SU-DHL-6 (cell line): ENCODE measurements at regions not wholly inside any gene's neighbourhood (a gene's known extent, or its start where the extent isn't known, plus 50 kb on each side); places are given as distances from the start of the nearest gene placed in this dataset.
"Not testable (repeated sequence)": the region's sequence is repeated elsewhere in the genome, so short reads cannot be mapped to it uniquely, and the experiment has no call there.

Experiments used
- H2AFZ ChIP-seq: fragments of 200-600 bp; sonication (generic); 2 replicates; pipeline ENCODE4 v1.6.1; 2014; ENCODE audit warnings: low read depth, mild to moderate bottlenecking, moderate library complexity, mixed read lengths, antibody characterized with exemption, low read length; ENCODE audit not compliant: severe bottlenecking
- H3F3A ChIP-seq: fragments of 200-600 bp; shearing (Covaris generic); 2 replicates; pipeline ENCODE4 v1.6.0; 2016; ENCODE audit warnings: antibody characterized with exemption, mild to moderate bottlenecking; ENCODE audit not compliant: insufficient read depth
- H3K27ac ChIP-seq: fragments of 200-600 bp; sonication (generic); 2 replicates; pipeline ENCODE4 v1.5.1; 2016; ENCODE audit warnings: low read depth, mild to moderate bottlenecking, low read length, moderate library complexity, mixed read lengths
- H3K27me3 ChIP-seq: fragments of 200-600 bp; sonication (generic), shearing (Covaris generic); 2 replicates; pipeline ENCODE4 v1.6.0; 2014; ENCODE audit warnings: mild to moderate bottlenecking, low read length
- H3K36me3 ChIP-seq: fragments of 200-600 bp; sonication (generic); 2 replicates; pipeline ENCODE4 v1.6.1; 2014; ENCODE audit warnings: mild to moderate bottlenecking, low read length, mixed read lengths
- H3K4me2 ChIP-seq: fragments of 300-600, 200-600 bp; shearing (Covaris generic), sonication (generic); 2 replicates; pipeline ENCODE4 v1.6.0; 2014; ENCODE audit warnings: low read length, low read depth, mild to moderate bottlenecking; ENCODE audit not compliant: poor library complexity, severe bottlenecking
- H3K4me3 ChIP-seq: fragments of 200-600 bp; sonication (generic); 2 replicates; pipeline ENCODE4 v1.5.1; 2014; ENCODE audit warnings: antibody characterized with exemption, low read length, mild to moderate bottlenecking, mixed read lengths; ENCODE audit not compliant: insufficient read depth, poor library complexity, severe bottlenecking
- H3K79me2 ChIP-seq: fragments of 200-600 bp; sonication (generic); 2 replicates; pipeline ENCODE4 v1.6.1; 2014; ENCODE audit warnings: mild to moderate bottlenecking, low read length, moderate library complexity; ENCODE audit not compliant: insufficient read depth
- H3K9ac ChIP-seq: fragments of 200-600 bp; sonication (generic); 2 replicates; pipeline ENCODE4 v1.7.0; 2014; ENCODE audit warnings: mild to moderate bottlenecking, low read length
- H3K9me2 ChIP-seq: fragments of 200-600 bp; sonication (generic); replicated peaks from 2 replicates; pipeline ENCODE4 v1.6.1; 2014; ENCODE audit warnings: low read length; ENCODE audit not compliant: insufficient read depth
- H3K9me3 ChIP-seq: fragments of 200-600 bp; sonication (generic); 2 replicates; pipeline ENCODE4 v1.6.1; 2014; ENCODE audit warnings: low read length, mixed read lengths; ENCODE audit not compliant: insufficient read depth
- H4K20me1 ChIP-seq: fragments of 200-600 bp; sonication (generic); 2 replicates; pipeline ENCODE4 v1.6.1; 2014; ENCODE audit warnings: low read depth, mild to moderate bottlenecking, antibody characterized with exemption, low read length, moderate library complexity, mixed read lengths
- EZH2phosphoT487 ChIP-seq: fragments of 200-600 bp; sonication (generic), shearing (Covaris generic); conservative IDR thresholded peaks from 2 replicates; pipeline ENCODE4 v1.6.1; 2018; ENCODE audit warnings: mild to moderate bottlenecking, antibody characterized with exemption, low read length, moderate library complexity, mixed read lengths
- TF ChIP-seq, protein P1 (sequence below): fragments of 200-600 bp; sonication (generic); IDR thresholded peaks from one replicate; pipeline ENCODE4 v1.5.1; 2017; ENCODE audit warnings: antibody characterized with exemption, mild to moderate bottlenecking, low read length, moderate library complexity; ENCODE audit not compliant: insufficient read depth, poor library complexity, severe bottlenecking

DNA sequence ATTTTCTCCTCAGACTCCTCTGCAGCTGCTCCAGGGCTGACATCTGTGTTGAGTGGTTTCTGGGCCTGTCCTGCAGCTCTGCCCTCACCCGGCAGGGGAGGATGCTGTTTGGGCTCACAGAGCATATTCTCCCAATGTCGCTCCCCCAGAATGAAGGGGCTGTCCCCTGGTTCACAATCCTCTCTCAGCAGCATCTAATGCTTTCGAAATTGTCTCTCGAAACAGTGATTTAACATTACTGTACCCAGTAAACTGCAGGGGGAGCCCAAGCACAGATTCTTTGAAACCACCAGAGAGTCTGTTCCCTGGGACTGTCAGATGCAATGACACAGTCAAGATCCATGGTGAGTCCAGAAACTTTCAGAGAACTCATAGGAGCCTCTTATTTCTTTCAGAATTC lies 1135.2 kb downstream of the TMEM121 start:
- not testable (repeated sequence) for H4K20me1 ChIP-seq, H2AFZ ChIP-seq, H3K27me3 ChIP-seq, H3K79me2 ChIP-seq, H3K27ac ChIP-seq, H3K4me3 ChIP-seq, H3K9me2 ChIP-seq, H3K36me3 ChIP-seq, H3K4me2 ChIP-seq, H3K9ac ChIP-seq
- TF ChIP-seq, protein P1, sequence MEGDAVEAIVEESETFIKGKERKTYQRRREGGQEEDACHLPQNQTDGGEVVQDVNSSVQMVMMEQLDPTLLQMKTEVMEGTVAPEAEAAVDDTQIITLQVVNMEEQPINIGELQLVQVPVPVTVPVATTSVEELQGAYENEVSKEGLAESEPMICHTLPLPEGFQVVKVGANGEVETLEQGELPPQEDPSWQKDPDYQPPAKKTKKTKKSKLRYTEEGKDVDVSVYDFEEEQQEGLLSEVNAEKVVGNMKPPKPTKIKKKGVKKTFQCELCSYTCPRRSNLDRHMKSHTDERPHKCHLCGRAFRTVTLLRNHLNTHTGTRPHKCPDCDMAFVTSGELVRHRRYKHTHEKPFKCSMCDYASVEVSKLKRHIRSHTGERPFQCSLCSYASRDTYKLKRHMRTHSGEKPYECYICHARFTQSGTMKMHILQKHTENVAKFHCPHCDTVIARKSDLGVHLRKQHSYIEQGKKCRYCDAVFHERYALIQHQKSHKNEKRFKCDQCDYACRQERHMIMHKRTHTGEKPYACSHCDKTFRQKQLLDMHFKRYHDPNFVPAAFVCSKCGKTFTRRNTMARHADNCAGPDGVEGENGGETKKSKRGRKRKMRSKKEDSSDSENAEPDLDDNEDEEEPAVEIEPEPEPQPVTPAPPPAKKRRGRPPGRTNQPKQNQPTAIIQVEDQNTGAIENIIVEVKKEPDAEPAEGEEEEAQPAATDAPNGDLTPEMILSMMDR = peak; percentile 48
- Histone ChIP-seq H3F3A (peaks cover 23% of the 10 kb centered on the region), H3K9me3 (peaks cover 20% of the 10 kb centered on the region)

DNA sequence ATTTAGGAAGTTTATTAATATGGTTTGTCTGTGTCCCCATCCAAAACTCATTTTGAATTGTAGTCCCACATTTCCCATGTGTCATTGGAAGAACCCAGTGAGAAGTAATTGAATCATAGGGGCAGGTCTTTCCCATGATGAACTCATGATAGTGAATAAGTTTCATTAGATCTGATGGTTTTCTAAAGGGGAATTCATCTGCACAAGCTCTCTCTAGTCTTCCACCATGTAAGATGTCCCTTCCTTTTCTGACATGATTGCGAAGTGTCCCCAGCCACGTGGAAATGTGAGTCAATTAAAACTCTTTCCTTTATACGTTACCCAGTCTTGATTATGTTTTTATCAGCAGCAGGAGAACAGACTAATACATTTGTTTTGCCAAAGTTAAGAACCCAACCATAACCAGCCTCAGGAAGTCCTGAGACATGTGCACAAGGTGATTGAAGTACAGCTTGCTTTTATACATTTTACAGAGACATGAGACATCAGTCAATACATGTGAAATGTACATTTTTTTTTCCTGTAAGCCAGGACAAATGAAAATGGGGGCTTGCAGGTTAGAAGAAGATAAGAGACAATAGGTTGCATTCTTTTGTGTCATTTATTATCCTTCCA lies 1136.7 kb downstream of the TMEM121 start:
- Histone ChIP-seq H3K27me3 (0 out of 2 replicates have a peak, but pooled peaks cover 8% of the 10 kb centered on the region), H4K20me1 (no peaks in the 10 kb centered on the region), H3K9me2 (no peaks in the 10 kb centered on the region), H3K9ac (no peak overlapping the region), H3K4me2 (no peak overlapping the region), H3K27ac (no peak overlapping the region), H3K79me2 (no peaks in the 10 kb centered on the region), H2AFZ (no peak overlapping the region), H3K36me3 (no peaks in the 10 kb centered on the region), H3F3A (peaks cover 23% of the 10 kb centered on the region), H3K9me3 (peaks cover 20% of the 10 kb centered on the region), H3K4me3 (no peak overlapping the region)
- TF ChIP-seq EZH2phosphoT487 = no peak
- TF ChIP-seq, protein P1 = no peak

DNA sequence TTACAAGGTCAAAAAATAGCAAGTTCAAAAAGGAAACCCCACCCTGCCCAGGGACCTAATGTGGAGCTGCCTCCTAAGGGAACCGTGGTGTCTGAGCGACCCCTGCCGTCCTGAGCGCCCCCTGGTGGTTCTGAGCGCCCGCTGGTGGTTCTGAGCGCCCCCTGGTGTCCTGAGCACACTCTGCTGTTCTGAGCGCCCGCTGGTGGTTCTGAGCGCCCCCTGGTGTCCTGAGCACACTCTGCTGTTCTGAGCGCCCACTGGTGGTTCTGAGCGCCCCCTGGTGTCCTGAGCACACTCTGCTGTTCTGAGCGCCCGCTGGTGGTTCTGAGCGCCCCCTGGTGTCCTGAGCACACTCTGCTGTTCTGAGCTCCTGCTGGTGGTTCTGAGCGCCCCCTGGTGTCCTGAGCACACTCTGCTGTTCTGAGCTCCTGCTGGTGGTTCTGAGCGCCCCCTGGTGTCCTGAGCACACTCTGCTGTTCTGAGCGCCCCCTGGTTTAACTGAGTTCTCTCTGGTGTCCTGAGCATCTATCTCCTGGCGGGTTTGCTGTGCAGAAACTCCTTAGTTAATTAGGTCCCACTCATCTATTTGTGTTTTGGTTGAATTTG lies 1137.5 kb downstream of the TMEM121 start:
- not testable (repeated sequence) for H3K9ac ChIP-seq, H3K27me3 ChIP-seq, H4K20me1 ChIP-seq, H3K79me2 ChIP-seq, H3K9me2 ChIP-seq, H3K4me2 ChIP-seq, H3K27ac ChIP-seq, H3K36me3 ChIP-seq, H2AFZ ChIP-seq
- peaks cover 23% of the 10 kb centered on the region for H3F3A ChIP-seq
- H3K9me3 ChIP-seq = peaks cover 20% of the 10 kb centered on the region
- TF ChIP-seq, protein P1 = peak; percentile 100
- peak overlapping the region; percentile 0 for H3K4me3 ChIP-seq
